Panc1 (cell line): ENCODE measurements at regions not wholly inside any gene's neighbourhood (a gene's known extent, or its start where the extent isn't known, plus 50 kb on each side); places are given as distances from the start of the nearest gene placed in this dataset.

Experiments
- POLR2AphosphoS5 ChIP-seq: IDR thresholded peaks from 2 replicates; pipeline ENCODE4 v1.6.1; 2012; ENCODE audit warnings: mild to moderate bottlenecking, low read depth, low read length, moderate library complexity
- SIN3A ChIP-seq: IDR thresholded peaks from 2 replicates; pipeline ENCODE4 v1.6.1; 2012; ENCODE audit warnings: low read depth, mild to moderate bottlenecking, low read length, moderate library complexity, borderline replicate concordance; ENCODE audit not compliant: insufficient read depth
- TF ChIP-seq, protein P1 (sequence below): fragments of 450-650 bp; IDR thresholded peaks from 2 replicates; pipeline ENCODE4 v1.5.1; 2017; ENCODE audit warnings: mild to moderate bottlenecking

- no peak for TF ChIP-seq POLR2AphosphoS5
- TF ChIP-seq, protein P1, sequence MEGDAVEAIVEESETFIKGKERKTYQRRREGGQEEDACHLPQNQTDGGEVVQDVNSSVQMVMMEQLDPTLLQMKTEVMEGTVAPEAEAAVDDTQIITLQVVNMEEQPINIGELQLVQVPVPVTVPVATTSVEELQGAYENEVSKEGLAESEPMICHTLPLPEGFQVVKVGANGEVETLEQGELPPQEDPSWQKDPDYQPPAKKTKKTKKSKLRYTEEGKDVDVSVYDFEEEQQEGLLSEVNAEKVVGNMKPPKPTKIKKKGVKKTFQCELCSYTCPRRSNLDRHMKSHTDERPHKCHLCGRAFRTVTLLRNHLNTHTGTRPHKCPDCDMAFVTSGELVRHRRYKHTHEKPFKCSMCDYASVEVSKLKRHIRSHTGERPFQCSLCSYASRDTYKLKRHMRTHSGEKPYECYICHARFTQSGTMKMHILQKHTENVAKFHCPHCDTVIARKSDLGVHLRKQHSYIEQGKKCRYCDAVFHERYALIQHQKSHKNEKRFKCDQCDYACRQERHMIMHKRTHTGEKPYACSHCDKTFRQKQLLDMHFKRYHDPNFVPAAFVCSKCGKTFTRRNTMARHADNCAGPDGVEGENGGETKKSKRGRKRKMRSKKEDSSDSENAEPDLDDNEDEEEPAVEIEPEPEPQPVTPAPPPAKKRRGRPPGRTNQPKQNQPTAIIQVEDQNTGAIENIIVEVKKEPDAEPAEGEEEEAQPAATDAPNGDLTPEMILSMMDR: no peak
- no peak for TF ChIP-seq SIN3A
These were observed 363.3 kb upstream of the CDH5 start for GRCh38 chr16:66003201-66003600.
